ENCODE measurements at regions not wholly inside any gene's neighbourhood (a gene's known extent, or its start where the extent isn't known, plus 50 kb on each side); places are given as distances from the start of the nearest gene placed in this dataset.
"Not testable (repeated sequence)": the region's sequence is repeated elsewhere in the genome, so short reads cannot be mapped to it uniquely, and the experiment has no call there.

DNA sequence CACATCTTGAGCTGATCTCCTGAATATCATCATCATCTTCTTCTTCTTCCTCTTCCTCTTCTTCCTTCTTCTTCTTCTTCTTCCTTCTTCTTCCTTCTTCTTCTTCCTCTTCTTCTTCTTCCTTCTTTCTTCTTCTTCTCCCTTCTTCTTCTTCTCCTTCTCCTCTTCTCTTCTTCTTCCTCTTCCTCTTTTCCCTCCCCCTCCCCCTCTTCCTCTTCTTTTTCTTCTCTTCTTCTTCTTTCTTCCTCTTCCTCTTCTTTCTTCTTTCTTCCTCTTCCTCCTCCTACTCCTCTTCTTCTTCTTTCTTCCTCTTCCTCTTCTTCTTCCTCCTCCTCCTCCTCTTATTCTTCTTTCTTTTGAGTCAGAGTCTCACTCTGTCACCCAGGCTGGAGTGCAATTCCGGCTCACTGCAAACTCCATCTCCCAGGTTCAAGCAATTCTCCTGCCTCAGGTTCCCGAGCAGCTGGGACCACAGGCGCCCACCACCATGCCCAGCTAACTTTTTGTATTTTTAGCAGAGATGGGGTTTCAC is 197.9 kb upstream of the NANOGP8 start:
- Mint-ChIP-seq H3K4me3 (no peak overlapping the region), H3K27ac (no peak overlapping the region), H3K36me3 (ENCODE audit: low read depth) (peaks cover 7% of the 10 kb centered on the region), H3K4me1 (no peaks in the 10 kb centered on the region), H3K27me3 (ENCODE audit: low read depth, poor library complexity) (peaks cover 3% of the 10 kb centered on the region), H3K9me3 (peaks cover 28% of the 10 kb centered on the region)
- TF ChIP-seq, protein P1, sequence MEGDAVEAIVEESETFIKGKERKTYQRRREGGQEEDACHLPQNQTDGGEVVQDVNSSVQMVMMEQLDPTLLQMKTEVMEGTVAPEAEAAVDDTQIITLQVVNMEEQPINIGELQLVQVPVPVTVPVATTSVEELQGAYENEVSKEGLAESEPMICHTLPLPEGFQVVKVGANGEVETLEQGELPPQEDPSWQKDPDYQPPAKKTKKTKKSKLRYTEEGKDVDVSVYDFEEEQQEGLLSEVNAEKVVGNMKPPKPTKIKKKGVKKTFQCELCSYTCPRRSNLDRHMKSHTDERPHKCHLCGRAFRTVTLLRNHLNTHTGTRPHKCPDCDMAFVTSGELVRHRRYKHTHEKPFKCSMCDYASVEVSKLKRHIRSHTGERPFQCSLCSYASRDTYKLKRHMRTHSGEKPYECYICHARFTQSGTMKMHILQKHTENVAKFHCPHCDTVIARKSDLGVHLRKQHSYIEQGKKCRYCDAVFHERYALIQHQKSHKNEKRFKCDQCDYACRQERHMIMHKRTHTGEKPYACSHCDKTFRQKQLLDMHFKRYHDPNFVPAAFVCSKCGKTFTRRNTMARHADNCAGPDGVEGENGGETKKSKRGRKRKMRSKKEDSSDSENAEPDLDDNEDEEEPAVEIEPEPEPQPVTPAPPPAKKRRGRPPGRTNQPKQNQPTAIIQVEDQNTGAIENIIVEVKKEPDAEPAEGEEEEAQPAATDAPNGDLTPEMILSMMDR (IDR thresholded peaks at IDR 0.05) = no peak
- DNase-seq = no peak

DNA sequence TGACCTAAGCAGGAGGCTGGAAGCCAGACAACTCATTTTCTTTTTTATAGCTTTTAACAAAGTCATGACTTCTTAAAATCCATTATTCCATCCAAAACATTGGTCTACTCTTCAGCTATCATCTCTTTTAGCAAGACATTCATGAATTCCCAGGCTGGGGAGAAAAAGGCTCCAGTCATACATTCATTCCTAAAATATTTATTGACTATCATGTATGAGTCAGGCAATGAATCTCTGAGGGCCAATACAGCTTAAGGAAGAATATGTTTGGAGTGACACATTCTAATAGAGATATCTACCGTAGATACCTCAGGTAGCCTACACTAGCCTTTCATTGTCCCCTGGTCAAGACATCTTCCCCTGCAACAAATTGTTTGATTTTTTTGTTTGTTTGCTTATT is 196.4 kb upstream of the NANOGP8 start:
- H3K9me3 Mint-ChIP-seq = peaks cover 43% of the 10 kb centered on the region
- peaks cover 3% of the 10 kb centered on the region for H3K27me3 Mint-ChIP-seq (ENCODE audit: low read depth, poor library complexity)
- no peak overlapping the region for H3K4me3 Mint-ChIP-seq
- TF ChIP-seq, protein P1 (IDR thresholded peaks at IDR 0.05) = no peak
- H3K36me3 Mint-ChIP-seq (ENCODE audit: low read depth) = peaks cover 19% of the 10 kb centered on the region
- H3K27ac Mint-ChIP-seq = no peak overlapping the region
- no peaks in the 10 kb centered on the region for H3K4me1 Mint-ChIP-seq
- DNase-seq = no peak

DNA sequence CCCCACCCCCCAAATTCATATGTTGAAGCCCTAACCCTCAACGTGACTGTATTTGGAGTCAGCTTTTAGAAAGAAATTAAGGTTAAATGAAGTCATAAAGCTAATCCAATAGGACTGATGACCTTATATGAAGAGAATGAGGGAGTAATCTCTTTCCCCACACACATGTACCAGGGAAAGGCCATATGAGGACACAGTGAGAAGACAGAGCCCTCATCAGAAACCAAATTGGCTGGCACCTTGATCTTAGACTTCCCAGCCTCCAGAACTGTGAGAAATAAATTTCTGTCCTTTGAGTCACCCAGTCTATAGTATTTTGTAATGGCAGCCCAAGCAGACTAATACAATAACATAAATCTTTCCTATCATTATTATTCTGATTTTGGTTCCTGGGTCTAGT is 194.7 kb upstream of the NANOGP8 start:
- Mint-ChIP-seq H3K27ac (no peak overlapping the region), H3K36me3 (ENCODE audit: low read depth) (peaks cover 33% of the 10 kb centered on the region), H3K4me1 (no peaks in the 10 kb centered on the region), H3K27me3 (ENCODE audit: low read depth, poor library complexity) (peaks cover 3% of the 10 kb centered on the region), H3K9me3 (peaks cover 58% of the 10 kb centered on the region), H3K4me3 (no peak overlapping the region)
- TF ChIP-seq, protein P1 (IDR thresholded peaks at IDR 0.05) = no peak
- DNase-seq = no peak

DNA sequence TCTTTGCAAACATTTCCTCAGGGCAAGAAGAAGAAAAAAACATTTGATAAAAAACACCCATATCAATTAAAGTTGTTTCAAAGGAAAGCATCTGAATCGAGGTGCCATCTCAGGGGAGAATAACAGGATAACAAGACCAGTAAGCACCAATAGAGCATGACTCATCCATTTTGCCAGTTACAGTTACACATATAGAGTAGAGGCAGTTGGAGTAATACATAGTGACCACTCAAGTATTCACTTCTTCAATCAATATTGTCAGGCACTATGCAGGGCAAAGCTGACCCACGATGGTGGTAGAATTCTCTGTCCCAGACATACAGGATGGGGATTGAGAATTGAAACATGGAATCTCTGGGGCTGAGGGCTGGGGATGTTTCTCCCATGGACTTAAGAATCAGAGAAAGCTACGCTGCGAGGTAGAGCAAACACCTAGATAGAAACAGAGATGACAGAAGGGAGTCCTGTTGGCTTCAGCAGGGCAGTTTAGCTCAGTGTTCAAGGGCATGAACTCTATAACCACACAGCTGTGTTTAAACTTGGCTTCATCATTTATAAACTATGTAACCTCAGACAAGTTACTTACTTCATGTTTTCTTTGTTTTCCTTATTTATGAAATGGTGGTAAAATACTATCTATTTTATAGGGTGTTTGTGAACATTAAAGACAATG is 186.4 kb upstream of the NANOGP8 start:
- H3K27ac Mint-ChIP-seq = no peak overlapping the region
- DNase-seq = no peak
- TF ChIP-seq, protein P1 (IDR thresholded peaks at IDR 0.05) = no peak
- peaks cover 13% of the 10 kb centered on the region for H3K36me3 Mint-ChIP-seq (ENCODE audit: low read depth)
- peaks cover 4% of the 10 kb centered on the region for H3K27me3 Mint-ChIP-seq (ENCODE audit: low read depth, poor library complexity)
- H3K9me3 Mint-ChIP-seq = peaks cover 25% of the 10 kb centered on the region
- H3K4me1 Mint-ChIP-seq = peaks cover 10% of the 10 kb centered on the region
- H3K4me3 Mint-ChIP-seq = no peak overlapping the region

DNA sequence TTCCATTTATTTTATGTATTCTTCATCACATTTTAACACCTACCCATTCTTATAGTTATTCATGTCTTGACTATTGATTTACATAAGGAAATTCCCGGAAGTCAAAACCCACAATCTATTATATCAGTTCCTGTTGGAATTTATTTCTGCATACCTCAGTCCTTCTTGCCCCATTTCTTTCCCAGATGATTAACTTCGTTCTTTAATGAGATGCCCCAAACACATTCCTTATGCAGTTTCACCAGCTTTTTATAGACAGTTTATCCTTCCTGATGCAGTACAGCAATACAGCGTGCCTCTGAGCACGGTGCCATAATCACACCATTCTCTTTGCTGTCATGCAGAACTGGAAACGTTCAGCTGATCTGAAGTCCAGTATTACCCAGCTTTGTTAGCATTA is 175.8 kb upstream of the NANOGP8 start:
- Mint-ChIP-seq H3K36me3 (ENCODE audit: low read depth) (no peaks in the 10 kb centered on the region), H3K27ac (peak overlapping the region; percentile 57), H3K4me1 (peaks cover 14% of the 10 kb centered on the region), H3K9me3 (no peaks in the 10 kb centered on the region), H3K27me3 (ENCODE audit: low read depth, poor library complexity) (no peaks in the 10 kb centered on the region), H3K4me3 (no peak overlapping the region)
- no peak for DNase-seq
- TF ChIP-seq, protein P1 (IDR thresholded peaks at IDR 0.05) = no peak

- not testable (repeated sequence) for DNase-seq; H3K9me3 Mint-ChIP-seq; H3K27me3 Mint-ChIP-seq (ENCODE audit: low read depth, poor library complexity); H3K27ac Mint-ChIP-seq; H3K4me3 Mint-ChIP-seq; H3K36me3 Mint-ChIP-seq (ENCODE audit: low read depth)
- H3K4me1 Mint-ChIP-seq = peaks cover 12% of the 10 kb centered on the region
These were observed 175.2 kb upstream of the NANOGP8 start for GRCh38 chr15:35260274-35260673.

Measured in nephron progenitor cell (in vitro differentiated cells).